GM21515 (cell line): ENCODE measurements at regions not wholly inside any gene's neighbourhood (a gene's known extent, or its start where the extent isn't known, plus 50 kb on each side); places are given as distances from the start of the nearest gene placed in this dataset.
"Not testable (repeated sequence)": the region's sequence is repeated elsewhere in the genome, so short reads cannot be mapped to it uniquely, and the experiment has no call there.

Experiments
- ATAC-seq: cut with Tn5 transposase; IDR thresholded peaks from one replicate; pipeline ENCODE4 v1.9.1; 2021; ENCODE audit not compliant: unreplicated experiment

- ATAC-seq: no peak
Measured at GRCh38 chr4:1561286-1561990, 122.7 kb downstream of the FAM53A start.

DNA sequence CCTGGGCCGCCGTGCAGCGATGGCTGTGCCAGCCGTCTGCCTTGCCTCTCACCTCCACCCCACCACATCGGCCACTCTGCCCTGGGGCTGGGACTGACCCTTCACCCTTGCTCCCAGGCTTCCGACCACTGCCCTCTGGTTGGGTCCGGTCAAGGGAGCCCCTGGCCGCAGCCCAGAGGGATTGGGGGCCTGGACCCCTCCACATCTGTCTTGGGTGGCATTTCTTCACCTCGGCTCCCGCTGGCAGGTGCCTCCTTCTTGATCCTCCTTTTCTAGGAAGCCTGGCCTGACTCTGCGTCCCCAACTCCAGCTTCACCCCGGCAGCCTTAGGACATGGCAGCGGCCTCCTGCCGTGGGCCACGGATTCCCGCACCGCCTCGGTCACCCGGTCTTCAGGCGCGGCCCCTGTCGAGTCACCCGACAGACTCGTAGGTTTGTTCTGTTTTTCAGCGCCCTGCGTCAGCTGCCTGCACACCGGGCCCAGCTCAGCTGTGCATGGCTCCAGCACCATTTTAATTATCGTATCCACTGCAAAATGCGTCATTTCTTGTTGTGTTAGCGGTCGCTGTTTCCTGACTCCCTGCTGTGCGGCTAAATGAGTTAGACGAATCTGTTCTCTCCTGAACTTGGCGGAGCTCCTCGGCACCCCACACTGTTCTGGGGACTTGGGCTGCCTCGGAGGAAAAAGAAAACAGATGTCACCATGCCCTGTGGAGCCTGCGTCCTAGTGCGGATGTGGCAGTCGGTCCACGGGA is 124.0 kb downstream of the FAM53A start:
- ATAC-seq: no peak

DNA sequence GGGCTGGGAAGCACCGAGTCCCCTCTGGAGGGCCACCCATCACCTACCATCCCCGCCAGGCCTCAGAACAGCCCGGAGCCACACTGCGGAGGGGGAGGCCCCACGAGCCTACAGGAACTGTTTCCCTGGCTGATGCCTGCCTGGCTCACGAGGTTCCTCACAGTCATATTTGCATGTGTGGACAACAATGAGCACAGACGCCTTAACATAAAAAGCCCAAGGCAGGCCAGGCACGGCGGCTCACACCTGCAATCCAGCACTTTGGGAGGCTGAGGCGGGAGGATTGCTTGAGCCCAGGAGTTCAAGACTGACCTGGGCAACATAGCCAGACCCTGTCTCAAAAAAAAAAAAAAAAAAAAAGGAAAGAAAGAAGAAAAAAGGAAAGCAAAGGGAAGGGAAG is 125.9 kb downstream of the FAM53A start:
- ATAC-seq: no peak

- ATAC-seq: no peak
Measured at GRCh38 chr4:1557221-1557597, 126.9 kb downstream of the FAM53A start.

GRCh38 chr4:1556541-1557220 is 127.4 kb downstream of the FAM53A start:
- no peak for ATAC-seq

- no peak for ATAC-seq
Measured at GRCh38 chr4:1554876-1555265, 129.2 kb downstream of the FAM53A start.

GRCh38 chr4:1554246-1554875 is 129.8 kb downstream of the FAM53A start:
- ATAC-seq: no peak

DNA sequence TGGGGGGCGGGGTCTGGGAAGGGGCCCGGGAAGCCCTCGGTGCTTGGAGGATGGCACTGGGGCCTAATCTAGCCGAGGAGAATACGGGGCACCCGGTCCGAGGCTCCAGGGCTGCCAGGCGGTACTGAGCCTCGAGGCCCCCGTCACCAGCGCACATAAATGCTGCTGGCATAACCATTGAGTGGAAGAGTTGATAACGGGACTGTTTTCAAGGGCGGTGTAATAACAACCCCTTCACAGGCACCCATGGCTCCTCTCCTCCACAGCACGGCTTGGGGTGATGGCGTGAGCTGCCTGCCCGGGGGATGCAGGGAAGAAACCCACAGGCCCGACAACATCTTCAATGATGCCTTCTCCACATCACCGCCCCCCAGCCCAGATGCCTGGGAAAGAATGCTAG is 130.7 kb downstream of the FAM53A start:
- ATAC-seq: no peak

GRCh38 chr4:1552451-1552850 is 131.7 kb downstream of the FAM53A start:
- ATAC-seq: no peak

- no peak for ATAC-seq
Measured at GRCh38 chr4:1551211-1551610, 132.9 kb downstream of the FAM53A start.

GRCh38 chr4:1550122-1551070 is 133.7 kb downstream of the FAM53A start:
- no peak for ATAC-seq

DNA sequence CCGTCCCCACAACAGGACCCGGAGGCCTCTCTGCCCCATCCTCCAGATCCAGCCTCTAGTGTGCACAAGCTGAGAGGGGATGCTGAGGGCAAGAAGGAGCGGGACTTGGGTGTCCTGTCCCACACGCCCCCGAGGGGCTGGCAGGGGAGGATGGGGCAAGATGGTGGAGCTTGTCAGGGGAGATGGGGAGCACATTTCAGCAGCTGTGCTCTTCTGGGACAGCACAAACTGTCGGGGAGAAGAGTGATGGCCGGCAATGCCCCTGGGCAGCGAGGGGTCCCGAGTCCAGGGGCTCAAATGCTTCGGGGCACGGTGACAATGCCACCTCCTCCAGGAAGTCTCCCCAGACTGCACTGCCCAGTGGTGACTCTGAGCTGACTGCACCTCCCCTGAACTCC is 134.5 kb downstream of the FAM53A start:
- ATAC-seq: no peak

DNA sequence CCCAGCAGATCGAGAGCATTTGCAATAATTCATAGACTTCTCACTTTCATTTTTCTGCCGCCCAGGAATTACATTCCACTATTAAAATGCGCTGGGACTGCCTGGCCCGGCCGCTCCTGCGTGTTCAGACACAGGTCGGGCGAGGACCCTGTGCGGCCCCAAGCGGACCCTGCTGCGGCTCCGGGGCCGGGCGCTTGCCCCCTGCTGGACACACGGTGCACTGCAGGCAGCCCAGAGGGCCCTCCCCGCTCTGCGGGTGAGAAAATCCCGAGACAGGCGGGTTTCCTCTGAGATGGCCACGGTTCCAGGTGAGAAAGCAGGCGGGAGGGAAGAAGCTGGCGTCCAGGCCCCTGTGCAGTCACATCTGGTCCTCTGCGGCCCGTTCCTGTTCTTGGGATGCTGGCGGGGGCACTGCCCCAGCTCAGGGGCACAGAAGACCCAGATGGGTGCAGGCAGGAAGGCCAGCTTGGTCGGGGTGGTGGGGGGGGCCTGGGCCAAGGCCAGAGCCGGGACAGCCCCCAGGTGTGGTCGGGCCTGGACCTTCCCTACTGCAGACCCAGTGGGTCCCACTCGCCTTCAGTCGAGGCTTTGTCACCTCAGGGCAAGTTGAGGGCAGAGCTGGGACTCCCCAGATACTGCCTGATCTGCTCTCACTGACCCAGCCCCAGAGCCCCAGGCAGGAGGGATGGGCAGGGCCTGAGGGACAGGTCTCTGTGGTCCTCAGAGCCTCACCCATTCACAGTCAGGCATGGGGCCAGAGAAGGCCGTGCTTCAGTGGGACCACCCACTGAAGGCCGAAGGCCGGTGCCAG is 135.1 kb downstream of the FAM53A start:
- ATAC-seq: not testable (repeated sequence)

GRCh38 chr4:1547856-1548826 is 136.0 kb downstream of the FAM53A start:
- no peak for ATAC-seq

DNA sequence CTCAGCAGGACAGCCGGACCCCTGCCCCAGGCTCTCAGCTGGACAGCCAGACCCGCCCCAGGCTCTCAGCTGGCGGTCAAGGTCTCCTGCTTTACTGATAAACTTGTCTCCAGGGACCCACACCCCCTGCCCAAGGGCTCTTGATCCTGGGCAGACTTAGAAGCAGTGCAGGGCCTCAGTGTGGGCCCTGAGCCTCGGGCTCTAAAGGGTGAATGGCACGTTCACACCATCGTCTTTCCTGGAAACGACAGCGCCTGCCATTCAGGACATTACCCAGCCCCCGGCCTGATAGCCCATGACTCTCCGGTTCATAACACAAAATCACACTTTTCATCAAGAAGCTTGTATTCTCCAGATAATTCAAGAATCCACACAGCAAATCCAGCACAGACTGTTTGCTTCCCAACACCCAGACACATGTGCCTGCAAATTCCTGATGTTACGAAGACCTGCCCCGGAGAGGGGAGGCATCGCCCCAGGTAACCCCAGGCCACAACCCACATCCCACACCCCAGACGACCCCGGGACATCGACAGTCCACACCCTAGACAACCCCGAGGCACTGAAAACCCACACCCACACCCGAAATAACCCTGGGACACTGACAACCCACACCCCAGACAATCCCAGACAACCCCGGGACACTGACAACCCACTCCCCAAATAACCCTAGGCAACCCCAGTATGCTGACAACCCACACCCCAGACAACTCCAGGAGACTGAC is 136.8 kb downstream of the FAM53A start:
- no peak for ATAC-seq

DNA sequence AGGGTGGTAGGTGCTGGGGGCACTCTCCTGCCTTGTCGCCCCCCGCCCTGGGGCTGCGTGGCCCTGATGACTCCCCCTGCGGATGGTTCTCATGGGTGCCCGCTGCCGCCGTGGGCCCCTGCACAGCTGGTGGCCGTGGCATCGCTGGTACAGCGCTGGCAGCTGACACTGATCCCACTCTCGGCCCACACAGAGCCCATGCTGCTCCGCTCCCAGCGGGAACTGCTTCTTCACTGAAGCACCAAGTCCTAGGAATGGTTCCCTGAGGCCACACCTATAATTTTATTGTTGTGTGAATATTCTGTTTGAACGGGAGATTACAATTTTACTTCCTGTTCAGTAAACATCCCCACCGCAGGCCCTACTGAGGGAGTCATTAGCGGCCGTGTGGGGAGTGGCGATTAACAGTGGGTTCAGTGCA is 138.6 kb upstream of the NKX1-1 start:
- ATAC-seq: no peak

- not testable (repeated sequence) for ATAC-seq
Measured at GRCh38 chr4:1544435-1544834, 138.2 kb upstream of the NKX1-1 start.

- no peak for ATAC-seq
Measured at GRCh38 chr4:1543976-1544375, 137.7 kb upstream of the NKX1-1 start.
